ENCODE measurements at regions not wholly inside any gene's neighbourhood (a gene's known extent, or its start where the extent isn't known, plus 50 kb on each side); places are given as distances from the start of the nearest gene placed in this dataset.

- Histone ChIP-seq H3K4me3 (ENCODE audit: low read depth, low read length) (no peak overlapping the region), H3K27me3 (ENCODE audit: control insufficient read depth, insufficient read depth, low read length) (no peaks in the 10 kb centered on the region), H3K36me3 (ENCODE audit: control insufficient read depth, insufficient read depth, low read length) (no peaks in the 10 kb centered on the region)
- TF ChIP-seq, protein P1, sequence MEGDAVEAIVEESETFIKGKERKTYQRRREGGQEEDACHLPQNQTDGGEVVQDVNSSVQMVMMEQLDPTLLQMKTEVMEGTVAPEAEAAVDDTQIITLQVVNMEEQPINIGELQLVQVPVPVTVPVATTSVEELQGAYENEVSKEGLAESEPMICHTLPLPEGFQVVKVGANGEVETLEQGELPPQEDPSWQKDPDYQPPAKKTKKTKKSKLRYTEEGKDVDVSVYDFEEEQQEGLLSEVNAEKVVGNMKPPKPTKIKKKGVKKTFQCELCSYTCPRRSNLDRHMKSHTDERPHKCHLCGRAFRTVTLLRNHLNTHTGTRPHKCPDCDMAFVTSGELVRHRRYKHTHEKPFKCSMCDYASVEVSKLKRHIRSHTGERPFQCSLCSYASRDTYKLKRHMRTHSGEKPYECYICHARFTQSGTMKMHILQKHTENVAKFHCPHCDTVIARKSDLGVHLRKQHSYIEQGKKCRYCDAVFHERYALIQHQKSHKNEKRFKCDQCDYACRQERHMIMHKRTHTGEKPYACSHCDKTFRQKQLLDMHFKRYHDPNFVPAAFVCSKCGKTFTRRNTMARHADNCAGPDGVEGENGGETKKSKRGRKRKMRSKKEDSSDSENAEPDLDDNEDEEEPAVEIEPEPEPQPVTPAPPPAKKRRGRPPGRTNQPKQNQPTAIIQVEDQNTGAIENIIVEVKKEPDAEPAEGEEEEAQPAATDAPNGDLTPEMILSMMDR (IDR thresholded peaks at IDR 0.05; ENCODE audit: insufficient read depth, low read length, poor library complexity, severe bottlenecking): peak; percentile 9
- no peak for DNase-seq (ENCODE audit: low read depth)
Observed at GRCh38 chr13:81610644-81611043, 1269.7 kb upstream of the SPRY2 start.

GRCh38 chr13:81609335-81609734 lies 1268.4 kb upstream of the SPRY2 start:
- H3K36me3 ChIP-seq (ENCODE audit: control insufficient read depth, insufficient read depth, low read length): no peaks in the 10 kb centered on the region
- TF ChIP-seq, protein P1 (IDR thresholded peaks at IDR 0.05; ENCODE audit: insufficient read depth, low read length, poor library complexity, severe bottlenecking): no peak
- no peaks in the 10 kb centered on the region for H3K27me3 ChIP-seq (ENCODE audit: control insufficient read depth, insufficient read depth, low read length)
- H3K4me3 ChIP-seq (ENCODE audit: low read depth, low read length): no peak overlapping the region
- DNase-seq (ENCODE audit: low read depth): no peak

DNA sequence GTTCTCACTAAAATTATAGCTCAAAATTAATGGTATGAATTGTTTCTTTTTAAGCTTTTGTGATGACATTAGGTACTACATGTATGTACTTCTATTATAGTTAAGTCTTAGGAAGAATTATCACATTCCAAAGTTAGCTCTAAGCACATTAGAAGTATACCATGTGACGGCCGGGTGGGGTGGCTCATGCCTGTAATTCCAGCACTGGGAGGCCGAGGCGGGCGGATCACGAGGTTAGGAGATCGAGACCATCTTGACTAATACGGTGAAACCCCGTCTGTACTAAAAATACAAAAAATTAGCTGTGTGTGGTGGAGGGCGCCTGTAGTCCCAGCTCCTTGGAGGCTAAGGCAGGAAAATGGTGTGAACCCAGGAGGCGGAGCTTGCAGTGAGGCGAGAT lies 1265.1 kb upstream of the SPRY2 start:
- DNase-seq (ENCODE audit: low read depth): no peak
- no peaks in the 10 kb centered on the region for H3K27me3 ChIP-seq (ENCODE audit: control insufficient read depth, insufficient read depth, low read length)
- H3K36me3 ChIP-seq (ENCODE audit: control insufficient read depth, insufficient read depth, low read length): no peaks in the 10 kb centered on the region
- no peak overlapping the region for H3K4me3 ChIP-seq (ENCODE audit: low read depth, low read length)
- TF ChIP-seq, protein P1 (IDR thresholded peaks at IDR 0.05; ENCODE audit: insufficient read depth, low read length, poor library complexity, severe bottlenecking): no peak

DNA sequence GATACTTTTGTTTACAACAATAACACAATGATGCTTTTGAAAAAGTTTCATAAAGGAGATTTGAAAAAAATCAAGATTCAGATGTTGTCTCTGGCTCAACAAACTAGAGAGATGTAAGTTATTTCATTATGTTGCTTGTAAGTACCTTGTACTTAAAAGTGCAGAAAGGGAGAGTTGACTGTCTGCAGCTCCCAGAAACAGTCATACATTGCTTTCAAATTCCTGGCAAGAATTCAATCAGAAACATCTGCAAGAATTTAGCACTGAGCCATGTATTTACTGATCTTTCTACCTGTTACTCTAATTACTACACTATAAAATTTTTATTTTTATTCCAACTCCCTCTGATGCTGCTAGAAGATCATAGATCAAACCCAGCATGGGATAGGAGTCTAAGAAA lies 1261.3 kb upstream of the SPRY2 start:
- no peak for DNase-seq (ENCODE audit: low read depth)
- no peaks in the 10 kb centered on the region for H3K36me3 ChIP-seq (ENCODE audit: control insufficient read depth, insufficient read depth, low read length)
- H3K4me3 ChIP-seq (ENCODE audit: low read depth, low read length): no peak overlapping the region
- no peaks in the 10 kb centered on the region for H3K27me3 ChIP-seq (ENCODE audit: control insufficient read depth, insufficient read depth, low read length)
- TF ChIP-seq, protein P1 (IDR thresholded peaks at IDR 0.05; ENCODE audit: insufficient read depth, low read length, poor library complexity, severe bottlenecking): no peak

GRCh38 chr13:81597101-81597500 lies 1256.2 kb upstream of the SPRY2 start:
- TF ChIP-seq, protein P1 (IDR thresholded peaks at IDR 0.05; ENCODE audit: insufficient read depth, low read length, poor library complexity, severe bottlenecking): no peak
- no peak for DNase-seq (ENCODE audit: low read depth)
- Histone ChIP-seq H3K27me3 (ENCODE audit: control insufficient read depth, insufficient read depth, low read length) (no peaks in the 10 kb centered on the region), H3K36me3 (ENCODE audit: control insufficient read depth, insufficient read depth, low read length) (no peaks in the 10 kb centered on the region), H3K4me3 (ENCODE audit: low read depth, low read length) (no peak overlapping the region)

- no peak overlapping the region for H3K4me3 ChIP-seq (ENCODE audit: low read depth, low read length)
- no peaks in the 10 kb centered on the region for H3K36me3 ChIP-seq (ENCODE audit: control insufficient read depth, insufficient read depth, low read length)
- TF ChIP-seq, protein P1 (IDR thresholded peaks at IDR 0.05; ENCODE audit: insufficient read depth, low read length, poor library complexity, severe bottlenecking): no peak
- no peak for DNase-seq (ENCODE audit: low read depth)
- H3K27me3 ChIP-seq (ENCODE audit: control insufficient read depth, insufficient read depth, low read length): no peaks in the 10 kb centered on the region
Observed at GRCh38 chr13:81596224-81596753, 1255.4 kb upstream of the SPRY2 start.
